HG02852 (cell line): ENCODE measurements at regions not wholly inside any gene's neighbourhood (a gene's known extent, or its start where the extent isn't known, plus 50 kb on each side); places are given as distances from the start of the nearest gene placed in this dataset.
A peak's percentile ranks its signal among the peaks of the same experiment; 100 is the strongest.
"Not testable (repeated sequence)": the region's sequence is repeated elsewhere in the genome, so short reads cannot be mapped to it uniquely, and the experiment has no call there.

ENCODE experiments used
- ATAC-seq: cut with Tn5 transposase; IDR thresholded peaks from one replicate; pipeline ENCODE4 v1.9.1; 2021; ENCODE audit warnings: mild to moderate bottlenecking, moderate library complexity; ENCODE audit not compliant: unreplicated experiment

- ATAC-seq = not testable (repeated sequence)
These were observed 151.5 kb downstream of the PLK2 start for GRCh38 chr5:58308384-58308783.

GRCh38 chr5:58300346-58300895 is 159.5 kb downstream of the PLK2 start:
- ATAC-seq = no peak

GRCh38 chr5:58299256-58299655 is 160.6 kb downstream of the PLK2 start:
- no peak for ATAC-seq

GRCh38 chr5:58294598-58295305 is 165.1 kb downstream of the PLK2 start:
- ATAC-seq = peak; percentile 68

- not testable (repeated sequence) for ATAC-seq
These were observed 171.6 kb downstream of the PLK2 start for GRCh38 chr5:58288275-58288674.

GRCh38 chr5:58286741-58287140 is 173.1 kb downstream of the PLK2 start:
- no peak for ATAC-seq

GRCh38 chr5:58285900-58286299 is 174.0 kb downstream of the PLK2 start:
- ATAC-seq = no peak

GRCh38 chr5:58284886-58285285 is 175.0 kb downstream of the PLK2 start:
- no peak for ATAC-seq

GRCh38 chr5:58281189-58281588 is 178.7 kb downstream of the PLK2 start:
- ATAC-seq = no peak

GRCh38 chr5:58279259-58279658 is 180.6 kb downstream of the PLK2 start:
- ATAC-seq = no peak

- ATAC-seq = no peak
These were observed 183.5 kb downstream of the PLK2 start for GRCh38 chr5:58276431-58276830.

- no peak for ATAC-seq
These were observed 184.4 kb downstream of the PLK2 start for GRCh38 chr5:58275516-58275915.

GRCh38 chr5:58274191-58274590 is 185.7 kb downstream of the PLK2 start:
- ATAC-seq = no peak

- no peak for ATAC-seq
These were observed 186.2 kb downstream of the PLK2 start for GRCh38 chr5:58273711-58274110.

- no peak for ATAC-seq
These were observed 191.6 kb downstream of the PLK2 start for GRCh38 chr5:58268268-58268667.

- ATAC-seq = no peak
These were observed 193.5 kb downstream of the PLK2 start for GRCh38 chr5:58266402-58266801.

GRCh38 chr5:58265246-58265930 is 194.5 kb downstream of the PLK2 start:
- ATAC-seq = no peak

- ATAC-seq = no peak
These were observed 195.6 kb downstream of the PLK2 start for GRCh38 chr5:58264276-58264675.

GRCh38 chr5:58263296-58263695 is 196.6 kb downstream of the PLK2 start:
- ATAC-seq = no peak

GRCh38 chr5:58262226-58262625 is 197.7 kb downstream of the PLK2 start:
- no peak for ATAC-seq

GRCh38 chr5:58261605-58262004 is 198.3 kb downstream of the PLK2 start:
- ATAC-seq = no peak

- no peak for ATAC-seq
These were observed 199.6 kb downstream of the PLK2 start for GRCh38 chr5:58260243-58260642.
